Neural crest cell (in vitro differentiated cells): ENCODE measurements at regions not wholly inside any gene's neighbourhood (a gene's known extent, or its start where the extent isn't known, plus 50 kb on each side); places are given as distances from the start of the nearest gene placed in this dataset.

Experiments used
- DNase-seq: peaks from one replicate; pipeline ENCODE4 v3.0.0; 2021; ENCODE audit warnings: low read depth, mixed read lengths, low spot score
- H3K27ac Mint-ChIP-seq: one replicate; pipeline ENCODE4 v1.8.0; 2021; ENCODE audit warnings: mild to moderate bottlenecking, mixed read lengths; ENCODE audit not compliant: unreplicated experiment
- H3K27me3 Mint-ChIP-seq: 2 replicates; pipeline ENCODE4 v1.8.0; 2021; ENCODE audit warnings: low read depth, mild to moderate bottlenecking, mixed read lengths
- H3K36me3 Mint-ChIP-seq: 2 replicates; pipeline ENCODE4 v1.8.0; 2021; ENCODE audit warnings: low read depth, mild to moderate bottlenecking, mixed read lengths
- H3K4me1 Mint-ChIP-seq: 2 replicates; pipeline ENCODE4 v1.8.0; 2021; ENCODE audit warnings: mixed read lengths
- H3K4me3 Mint-ChIP-seq: one replicate; pipeline ENCODE4 v1.8.0; 2021; ENCODE audit warnings: mild to moderate bottlenecking, mixed read lengths
- H3K9me3 Mint-ChIP-seq: 2 replicates; pipeline ENCODE4 v1.8.0; 2021; ENCODE audit warnings: mixed read lengths
- TF ChIP-seq, protein P1 (sequence below): fragments of 200-600 bp; sonication (generic); conservative IDR thresholded peaks from 2 replicates; pipeline ENCODE4 v1.5.0; 2021; ENCODE audit warnings: antibody characterized with exemption, mild to moderate bottlenecking

DNA sequence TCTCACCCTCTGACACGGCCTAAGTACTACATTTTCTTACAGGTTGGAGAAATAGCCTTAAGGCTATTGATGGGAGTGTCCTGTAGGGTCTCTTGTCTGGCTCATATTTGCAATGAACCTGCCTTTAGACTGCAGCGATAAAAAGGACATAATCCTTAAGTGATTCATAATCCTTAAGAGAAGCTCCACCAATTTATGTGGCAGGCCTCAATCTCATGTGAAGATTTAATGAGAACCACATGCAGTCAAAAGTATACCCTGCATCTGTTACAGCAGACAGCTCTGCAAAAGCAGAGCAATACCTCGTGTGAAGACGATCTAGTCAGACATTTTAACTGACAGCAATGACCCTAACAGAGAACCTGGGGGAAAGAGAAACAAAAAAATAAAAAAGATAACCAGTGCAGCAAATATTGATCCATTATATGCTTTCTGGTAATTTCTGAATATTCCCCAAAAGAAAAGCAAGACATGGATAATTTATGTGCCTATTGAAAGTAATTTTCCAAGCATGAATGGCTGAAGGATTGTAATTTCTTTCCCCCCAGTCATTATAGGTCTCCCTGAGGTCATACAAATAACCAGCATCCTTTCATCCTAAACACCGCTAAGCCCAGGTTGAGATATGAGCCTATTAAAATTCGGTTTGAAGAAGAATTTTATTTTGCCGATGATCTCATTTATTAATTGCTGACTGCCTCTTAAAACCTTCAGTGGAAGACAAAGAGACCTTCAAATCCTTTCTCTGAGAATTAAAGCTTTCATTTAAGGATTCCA is 321.8 kb upstream of the NBEA start:
- Mint-ChIP-seq H3K4me1 (peaks cover 6% of the 10 kb centered on the region), H3K27ac (no peak overlapping the region)

DNA sequence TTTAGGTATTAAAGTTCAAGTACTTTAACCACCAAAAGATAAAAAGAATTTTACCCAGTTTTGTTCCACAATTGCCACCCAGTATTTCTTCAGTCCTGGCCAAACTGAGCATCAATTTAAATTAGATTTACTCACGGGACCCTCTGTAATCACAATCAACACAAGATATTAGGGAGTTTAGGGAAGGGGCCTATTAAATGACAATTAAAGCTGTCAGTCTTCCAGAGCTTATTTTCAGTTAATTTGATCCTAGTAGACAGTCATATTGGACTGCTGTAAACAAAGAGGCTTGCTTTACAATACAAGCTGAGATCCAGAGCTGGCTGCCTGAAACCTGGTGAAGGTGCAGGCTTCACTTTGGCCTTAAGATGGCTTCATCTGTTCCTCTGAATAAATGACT is 321.2 kb upstream of the NBEA start:
- Mint-ChIP-seq H3K4me1 (peaks cover 6% of the 10 kb centered on the region), H3K4me3 (no peak overlapping the region), H3K27me3 (no peaks in the 10 kb centered on the region), H3K36me3 (no peaks in the 10 kb centered on the region), H3K9me3 (peaks cover 4% of the 10 kb centered on the region), H3K27ac (no peak overlapping the region)
- TF ChIP-seq, protein P1, sequence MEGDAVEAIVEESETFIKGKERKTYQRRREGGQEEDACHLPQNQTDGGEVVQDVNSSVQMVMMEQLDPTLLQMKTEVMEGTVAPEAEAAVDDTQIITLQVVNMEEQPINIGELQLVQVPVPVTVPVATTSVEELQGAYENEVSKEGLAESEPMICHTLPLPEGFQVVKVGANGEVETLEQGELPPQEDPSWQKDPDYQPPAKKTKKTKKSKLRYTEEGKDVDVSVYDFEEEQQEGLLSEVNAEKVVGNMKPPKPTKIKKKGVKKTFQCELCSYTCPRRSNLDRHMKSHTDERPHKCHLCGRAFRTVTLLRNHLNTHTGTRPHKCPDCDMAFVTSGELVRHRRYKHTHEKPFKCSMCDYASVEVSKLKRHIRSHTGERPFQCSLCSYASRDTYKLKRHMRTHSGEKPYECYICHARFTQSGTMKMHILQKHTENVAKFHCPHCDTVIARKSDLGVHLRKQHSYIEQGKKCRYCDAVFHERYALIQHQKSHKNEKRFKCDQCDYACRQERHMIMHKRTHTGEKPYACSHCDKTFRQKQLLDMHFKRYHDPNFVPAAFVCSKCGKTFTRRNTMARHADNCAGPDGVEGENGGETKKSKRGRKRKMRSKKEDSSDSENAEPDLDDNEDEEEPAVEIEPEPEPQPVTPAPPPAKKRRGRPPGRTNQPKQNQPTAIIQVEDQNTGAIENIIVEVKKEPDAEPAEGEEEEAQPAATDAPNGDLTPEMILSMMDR: no peak
- DNase-seq: no peak

More for the DNA sequence above, 321.8 kb upstream of the NBEA start:
- no peak for DNase-seq
- H3K27me3 Mint-ChIP-seq: no peaks in the 10 kb centered on the region
- H3K36me3 Mint-ChIP-seq: no peaks in the 10 kb centered on the region
- TF ChIP-seq, protein P1: no peak
- no peak overlapping the region for H3K4me3 Mint-ChIP-seq
- H3K9me3 Mint-ChIP-seq: peaks cover 4% of the 10 kb centered on the region

DNA sequence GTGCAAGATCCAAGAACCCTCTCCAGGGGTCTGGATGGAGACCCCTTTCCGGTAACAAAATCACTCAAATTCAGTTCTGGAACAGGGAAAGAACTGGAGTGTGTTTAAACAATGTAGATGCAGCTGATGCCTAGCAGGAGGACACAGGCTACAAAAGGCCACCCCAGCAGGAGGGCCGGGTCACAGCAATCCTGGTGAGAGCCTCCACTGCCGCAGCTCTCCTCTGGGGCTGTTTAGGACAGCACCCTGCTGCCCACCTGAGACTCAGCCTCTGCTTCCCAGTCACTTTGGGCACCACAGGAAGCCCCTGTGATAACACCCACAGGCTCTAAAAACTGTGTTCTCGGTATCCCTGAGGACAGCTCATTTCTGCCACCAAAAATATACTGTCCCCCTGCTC is 318.7 kb upstream of the NBEA start:
- Mint-ChIP-seq H3K4me3 (no peak overlapping the region), H3K4me1 (peaks cover 16% of the 10 kb centered on the region), H3K27ac (no peak overlapping the region), H3K9me3 (peaks cover 4% of the 10 kb centered on the region), H3K27me3 (no peaks in the 10 kb centered on the region), H3K36me3 (no peaks in the 10 kb centered on the region)
- DNase-seq: no peak
- TF ChIP-seq, protein P1: no peak

DNA sequence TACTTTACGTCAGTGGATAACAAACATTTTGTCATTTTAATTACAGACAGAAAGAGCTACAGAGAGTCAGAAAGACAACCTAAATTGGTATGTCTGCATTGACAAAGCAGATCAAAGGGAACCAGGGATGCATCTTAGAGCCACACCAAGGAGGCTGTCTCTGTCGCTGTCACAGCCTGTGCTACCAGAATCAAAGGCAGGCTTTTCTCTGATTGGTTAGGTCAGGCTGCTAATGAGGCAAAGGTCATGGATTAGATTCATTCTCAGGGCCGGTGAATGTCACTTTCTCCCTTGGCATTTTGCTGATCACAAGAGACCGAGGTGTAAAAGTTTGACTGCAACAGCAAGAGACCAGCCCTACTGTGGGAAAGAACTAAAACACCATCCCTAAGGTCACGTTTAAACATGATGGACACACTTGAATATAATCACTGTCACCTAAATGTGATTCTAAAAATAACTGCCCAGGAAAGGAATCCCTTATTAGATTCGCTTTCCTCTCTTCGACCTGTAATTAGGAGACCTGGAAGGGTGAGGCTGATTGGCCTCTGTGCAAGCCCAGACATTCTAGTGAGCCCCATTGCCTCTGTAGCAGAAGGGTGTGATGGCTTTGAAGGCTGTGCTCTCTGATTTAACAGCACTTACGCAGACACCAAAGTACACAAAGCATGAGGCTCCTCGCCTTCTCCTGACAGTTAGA is 314.4 kb upstream of the NBEA start:
- TF ChIP-seq, protein P1: no peak
- Mint-ChIP-seq H3K9me3 (peaks cover 4% of the 10 kb centered on the region), H3K27ac (no peak overlapping the region), H3K36me3 (no peaks in the 10 kb centered on the region), H3K4me1 (peaks cover 10% of the 10 kb centered on the region), H3K4me3 (no peak overlapping the region), H3K27me3 (no peaks in the 10 kb centered on the region)
- no peak for DNase-seq

DNA sequence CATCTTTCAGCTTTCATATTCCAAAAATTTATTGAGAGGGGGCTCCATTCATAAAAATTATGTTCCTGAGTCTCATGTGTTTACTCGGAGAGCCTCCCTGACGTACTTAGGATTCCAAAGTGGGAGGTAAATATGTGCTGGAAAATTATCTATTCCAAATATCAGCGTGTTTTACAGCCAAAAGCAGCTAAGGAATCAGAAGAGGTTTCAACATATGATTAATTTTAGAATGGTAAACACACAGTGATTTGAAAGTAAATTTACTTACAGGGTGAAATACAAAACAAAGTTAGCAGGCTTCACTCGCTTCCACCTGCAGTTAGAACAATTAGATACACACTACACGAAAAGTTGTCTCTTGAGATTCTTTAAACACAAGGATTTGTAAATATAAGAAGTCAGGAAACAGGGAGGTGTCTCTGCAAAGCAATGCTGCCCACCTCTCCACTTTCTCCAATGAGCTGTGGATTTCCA is 313.8 kb upstream of the NBEA start:
- H3K4me3 Mint-ChIP-seq: no peak overlapping the region
- TF ChIP-seq, protein P1: no peak
- no peak for DNase-seq
- peaks cover 10% of the 10 kb centered on the region for H3K4me1 Mint-ChIP-seq
- no peaks in the 10 kb centered on the region for H3K27me3 Mint-ChIP-seq
- peaks cover 4% of the 10 kb centered on the region for H3K9me3 Mint-ChIP-seq
- no peaks in the 10 kb centered on the region for H3K36me3 Mint-ChIP-seq
- no peak overlapping the region for H3K27ac Mint-ChIP-seq
